Endodermal cell (in vitro differentiated cells): ENCODE measurements at regions not wholly inside any gene's neighbourhood (a gene's known extent, or its start where the extent isn't known, plus 50 kb on each side); places are given as distances from the start of the nearest gene placed in this dataset.
"Not testable (repeated sequence)": the region's sequence is repeated elsewhere in the genome, so short reads cannot be mapped to it uniquely, and the experiment has no call there.

Experiments used
- DNase-seq: peaks from one replicate; pipeline ENCODE4 v3.0.0-alpha.2; 2017
- H3K27ac ChIP-seq: 2 replicates; pipeline ENCODE4 v1.5.1; 2013; ENCODE audit warnings: mild to moderate bottlenecking, low read depth, low read length, moderate library complexity
- H3K27me3 ChIP-seq: 2 replicates; pipeline ENCODE4 v1.6.1; 2013; ENCODE audit warnings: mild to moderate bottlenecking, low read length, moderate library complexity; ENCODE audit not compliant: insufficient read depth, control insufficient read depth, poor library complexity, severe bottlenecking
- H3K36me3 ChIP-seq: 2 replicates; pipeline ENCODE4 v1.7.0; 2013; ENCODE audit warnings: mild to moderate bottlenecking, low read length, moderate library complexity; ENCODE audit not compliant: control insufficient read depth, insufficient read depth
- H3K4me1 ChIP-seq: one replicate; pipeline ENCODE4 v1.7.0; 2013; ENCODE audit warnings: low read length; ENCODE audit not compliant: control insufficient read depth, insufficient read depth
- H3K4me3 ChIP-seq: 2 replicates; pipeline ENCODE4 v1.5.1; 2013; ENCODE audit warnings: mild to moderate bottlenecking, low read length, moderate library complexity
- H3K9ac ChIP-seq: 2 replicates; pipeline ENCODE4 v1.6.1; 2013; ENCODE audit warnings: mild to moderate bottlenecking, low read length, moderate library complexity; ENCODE audit not compliant: poor library complexity, severe bottlenecking; ENCODE audit errors: extremely low read depth
- H3K9me3 ChIP-seq: 2 replicates; pipeline ENCODE4 v1.6.1; 2013; ENCODE audit warnings: mild to moderate bottlenecking, low read length, moderate library complexity; ENCODE audit not compliant: control insufficient read depth
- H3K27ac Mint-ChIP-seq: 2 replicates; pipeline ENCODE4 v1.8.0; 2020; ENCODE audit warnings: mixed read lengths
- H3K27me3 Mint-ChIP-seq: 2 replicates; pipeline ENCODE4 v1.8.0; 2021; ENCODE audit warnings: mild to moderate bottlenecking, mixed read lengths; ENCODE audit not compliant: insufficient read depth
- H3K36me3 Mint-ChIP-seq: 2 replicates; pipeline ENCODE4 v1.8.0; 2020; ENCODE audit warnings: low read depth, mixed read lengths
- H3K4me1 Mint-ChIP-seq: 2 replicates; pipeline ENCODE4 v1.8.0; 2020; ENCODE audit warnings: mixed read lengths
- H3K4me3 Mint-ChIP-seq: 2 replicates; pipeline ENCODE4 v1.8.0; 2020; ENCODE audit warnings: mild to moderate bottlenecking, moderate library complexity, mixed read lengths
- H3K9me3 Mint-ChIP-seq: 2 replicates; pipeline ENCODE4 v1.8.0; 2020; ENCODE audit warnings: mild to moderate bottlenecking, mixed read lengths
- CTCF ChIP-seq: fragments of 200-600 bp; sonication (generic); conservative IDR thresholded peaks from 2 replicates; pipeline ENCODE4 v1.5.0; 2021; ENCODE audit warnings: antibody characterized with exemption, mild to moderate bottlenecking
- WGBS, 2 experiments: methylation state at CpG; one replicate each; pipeline versions ENCODE4 v1.1.5 to v1.1.7; 2013; ENCODE audit warnings: missing lambda C conversion rate in 2 of 2, mixed read lengths in 1 of 2; ENCODE audit not compliant: insufficient coverage in 1 of 2, insufficient read length in 1 of 2; 5-methylcytosine and 5-hydroxymethylcytosine counted together

- Histone ChIP-seq H3K9me3 (peaks cover 34% of the 10 kb centered on the region), H3K27me3 (no peaks in the 10 kb centered on the region), H3K4me1 (peaks cover 16% of the 10 kb centered on the region), H3K36me3 (no peaks in the 10 kb centered on the region), H3K4me3 (no peak overlapping the region), H3K27ac (no peak overlapping the region), H3K9ac (no peak overlapping the region)
- H3K4me1 Mint-ChIP-seq, result peaks cover 46% of the 10 kb centered on the region
- no peaks in the 10 kb centered on the region for H3K27me3 Mint-ChIP-seq
- TF ChIP-seq CTCF, result no peak
- peaks cover 10% of the 10 kb centered on the region for H3K36me3 Mint-ChIP-seq
- 90% methylated on average over 4 of the region's 4 CpGs; no CpG with 5 or more reads in 1 of the 2 experiments for WGBS, 2 experiments
- DNase-seq, result no peak
- no peak overlapping the region for H3K4me3 Mint-ChIP-seq
- H3K9me3 Mint-ChIP-seq, result peaks cover 2% of the 10 kb centered on the region
- no peak overlapping the region for H3K27ac Mint-ChIP-seq
Measured at GRCh38 chr19:20279516-20279915, 112.5 kb downstream of the ZNF486 start.

GRCh38 chr19:20278342-20278741 lies 111.3 kb downstream of the ZNF486 start:
- peak; percentile 74 for DNase-seq
- TF ChIP-seq CTCF, result peak; percentile 73
- 94 to 97% methylated on average over 6 to 7 of the region's 7 CpGs for WGBS, 2 experiments
- H3K9me3 ChIP-seq, result peaks cover 27% of the 10 kb centered on the region
- Mint-ChIP-seq H3K4me1 (peaks cover 45% of the 10 kb centered on the region), H3K27ac (peak overlapping the region; percentile 95), H3K36me3 (peaks cover 2% of the 10 kb centered on the region), H3K27me3 (no peaks in the 10 kb centered on the region), H3K4me3 (peak overlapping the region; percentile 45), H3K9me3 (peaks cover 1% of the 10 kb centered on the region)
- no peaks in the 10 kb centered on the region for H3K27me3 ChIP-seq
- H3K4me1 ChIP-seq, result peaks cover 16% of the 10 kb centered on the region
- no peaks in the 10 kb centered on the region for H3K36me3 ChIP-seq
- no peak overlapping the region for H3K27ac ChIP-seq
- H3K9ac ChIP-seq, result no peak overlapping the region
- H3K4me3 ChIP-seq, result peak overlapping the region; percentile 62

GRCh38 chr19:20276732-20277082 lies 109.7 kb downstream of the ZNF486 start:
- Histone ChIP-seq H3K4me1 (peaks cover 16% of the 10 kb centered on the region), H3K9ac (peak overlapping the region; percentile 66), H3K27ac (peak overlapping the region; percentile 63), H3K9me3 (peaks cover 24% of the 10 kb centered on the region)
- not testable (repeated sequence) for H3K36me3 Mint-ChIP-seq, H3K36me3 ChIP-seq, H3K27me3 ChIP-seq, H3K9me3 Mint-ChIP-seq, H3K27me3 Mint-ChIP-seq, H3K4me3 ChIP-seq
- Mint-ChIP-seq H3K4me3 (peak overlapping the region; percentile 45), H3K4me1 (peaks cover 45% of the 10 kb centered on the region), H3K27ac (peak overlapping the region; percentile 95)
- 47% methylated on average over 1 of the region's 1 CpG; no CpG with 5 or more reads in 1 of the 2 experiments for WGBS, 2 experiments
- peak; percentile 64 for DNase-seq
